HEK293 (cell line): ENCODE measurements at regions not wholly inside any gene's neighbourhood (a gene's known extent, or its start where the extent isn't known, plus 50 kb on each side); places are given as distances from the start of the nearest gene placed in this dataset.
A peak's percentile ranks its signal among the peaks of the same experiment; 100 is the strongest.

Source experiments
- CTCF ChIA-PET: fragments of 350-600 bp; formaldehyde crosslinking; extraction: SDS; loops from one replicate; lab custom pipeline; 2021; ENCODE audit warnings: antibody characterized with exemption; lab: Yijun Ruan, JAX
- POLR2A ChIA-PET: fragments of 300-600 bp; formaldehyde crosslinking; extraction: SDS; loops from one replicate; lab custom pipeline; 2020; ENCODE audit warnings: antibody characterized with exemption, inconsistent platforms; lab: Yijun Ruan, JAX
- H3K27ac ChIP-seq: fragments of 200-500 bp; sonication (Bioruptor generic); 2 replicates; pipeline ENCODE4 v1.5.1; 2014; ENCODE audit warnings: low read depth, low read length, control low read depth, inconsistent platforms; ENCODE audit errors: extremely low read depth
- H3K36me3 ChIP-seq, 2 experiments: fragments of 200-500 bp in 1 of 2; sonication (Bioruptor generic) in 1 of 2; 1 replicate in 1 of 2; 2 replicates in 1 of 2; pipeline ENCODE4 v1.5.1; 2014 to 2017; ENCODE audit warnings: inconsistent platforms in 2 of 2, low read length in 2 of 2; ENCODE audit not compliant: control insufficient read depth in 2 of 2, insufficient read depth in 1 of 2
- H3K4me1 ChIP-seq: fragments of 200-500 bp; sonication (Bioruptor generic); 2 replicates; pipeline ENCODE4 v1.5.1; 2014; ENCODE audit warnings: mild to moderate bottlenecking, low read length, inconsistent platforms; ENCODE audit not compliant: control insufficient read depth, insufficient read depth
- H3K4me3 ChIP-seq: 2 replicates; pipeline ENCODE4 v1.5.1; 2011; ENCODE audit warnings: low read depth, mild to moderate bottlenecking, control low read depth, low read length, moderate library complexity
- H3K9me3 ChIP-seq: fragments of 200-500 bp; sonication (Bioruptor generic); 2 replicates; pipeline ENCODE4 v1.5.1; 2014; ENCODE audit warnings: low read depth, low read length, inconsistent platforms; ENCODE audit not compliant: control insufficient read depth, insufficient read depth
- HOXA7 ChIP-seq: sonication (generic); formaldehyde crosslinking; IDR thresholded peaks from 2 replicates; pipeline ENCODE4 v1.8.1; 2022; ENCODE audit warnings: missing genetic modification reagents, borderline replicate concordance
- PRDM6 ChIP-seq: fragments of 450-650 bp; formaldehyde crosslinking; IDR thresholded peaks from 2 replicates; pipeline ENCODE4 v1.5.1; 2017; ENCODE audit warnings: missing biosample characterization, missing genetic modification characterization
- SP2 ChIP-seq: fragments of 450-650 bp; formaldehyde crosslinking; IDR thresholded peaks from 2 replicates; pipeline ENCODE4 v1.5.1; 2016; ENCODE audit warnings: missing biosample characterization, missing genetic modification characterization
- TRIM28 ChIP-seq: IDR thresholded peaks from 2 replicates; pipeline ENCODE4 v1.6.1; 2011; ENCODE audit warnings: low read length, control low read depth, borderline replicate concordance
- ZBTB17 ChIP-seq: fragments of 450-650 bp; formaldehyde crosslinking; IDR thresholded peaks from 2 replicates; pipeline ENCODE4 v1.5.1; 2016; ENCODE audit warnings: missing biosample characterization, missing genetic modification characterization
- ZBTB26 ChIP-seq: fragments of 450-650 bp; formaldehyde crosslinking; optimal IDR thresholded peaks from 2 replicates; pipeline ENCODE3; 2016; ENCODE audit warnings: missing biosample characterization, mild to moderate bottlenecking, missing genetic modification characterization
- ZBTB44 ChIP-seq: fragments of 450-650 bp; IDR thresholded peaks from 2 replicates; pipeline ENCODE4 v1.5.1; 2018; ENCODE audit warnings: missing biosample characterization, mild to moderate bottlenecking, missing genetic modification characterization
- ZEB2 ChIP-seq: fragments of 450-650 bp; formaldehyde crosslinking; IDR thresholded peaks from 2 replicates; pipeline ENCODE4 v1.5.1; 2016; ENCODE audit warnings: missing biosample characterization, missing genetic modification characterization
- ZFP3 ChIP-seq: fragments of 450-650 bp; formaldehyde crosslinking; IDR thresholded peaks from 2 replicates; pipeline ENCODE4 v1.5.1; 2016; ENCODE audit warnings: low read depth, missing biosample characterization, missing genetic modification characterization
- ZNF132 ChIP-seq: fragments of 450-650 bp; formaldehyde crosslinking; IDR thresholded peaks from 2 replicates; pipeline ENCODE4 v1.5.1; 2017; ENCODE audit warnings: missing biosample characterization, missing genetic modification characterization, borderline replicate concordance
- ZNF266 ChIP-seq: fragments of 450-650 bp; formaldehyde crosslinking; IDR thresholded peaks from 2 replicates; pipeline ENCODE4 v1.5.1; 2016; ENCODE audit warnings: missing biosample characterization, missing genetic modification characterization, low read depth
- ZNF391 ChIP-seq: fragments of 450-650 bp; formaldehyde crosslinking; IDR thresholded peaks from 2 replicates; pipeline ENCODE4 v1.5.1; 2016; ENCODE audit warnings: low read depth, missing biosample characterization, missing genetic modification characterization, borderline replicate concordance
- ZNF529 ChIP-seq: fragments of 450-650 bp; formaldehyde crosslinking; IDR thresholded peaks from 2 replicates; pipeline ENCODE4 v1.5.1; 2017; ENCODE audit warnings: missing genetic modification characterization, missing biosample characterization; ENCODE audit not compliant: insufficient replicate concordance
- ZNF585B ChIP-seq: fragments of 450-650 bp; formaldehyde crosslinking; IDR thresholded peaks from 2 replicates; pipeline ENCODE4 v1.5.1; 2016; ENCODE audit warnings: missing biosample characterization, missing genetic modification characterization
- ZNF600 ChIP-seq: fragments of 450-650 bp; formaldehyde crosslinking; IDR thresholded peaks from 2 replicates; pipeline ENCODE4 v1.5.1; 2016; ENCODE audit warnings: missing biosample characterization, missing genetic modification characterization
- ZNF792 ChIP-seq: fragments of 450-650 bp; formaldehyde crosslinking; IDR thresholded peaks from 2 replicates; pipeline ENCODE4 v1.5.1; 2016; ENCODE audit warnings: missing biosample characterization, missing genetic modification characterization

GRCh38 chr14:59091976-59092375 is 96.5 kb upstream of the DAAM1 start (continued):
- no peak for TF ChIP-seq SP2 (tag by site-specific recombination)
- TF ChIP-seq ZNF391 (tag by site-specific recombination), result no peak
- TF ChIP-seq ZNF266 (tag by site-specific recombination), result no peak
- TF ChIP-seq, all 188 proteins: peak for 0

GRCh38 chr14:59093902-59094301 is 94.6 kb upstream of the DAAM1 start:
- Histone ChIP-seq H3K36me3 (no peaks in the 10 kb centered on the region), H3K27ac (no peak overlapping the region), H3K4me3 (no peak overlapping the region), H3K9me3 (no peaks in the 10 kb centered on the region), H3K4me1 (0 out of 2 replicates have a peak, but pooled peaks cover 4% of the 10 kb centered on the region)
- ChIA-PET CTCF (no interaction called here), POLR2A (no interaction called here)
- peak; percentile 39; the same call in 1 of the 2 replicates for TF ChIP-seq ZEB2 (tag by site-specific recombination)
- no peak for TF ChIP-seq ZNF600 (tag by site-specific recombination)
- TF ChIP-seq ZBTB17 (tag by site-specific recombination), result 0 out of 2 replicates have a peak, but pooled peaks have one; percentile 44
- peak; percentile 78 for TF ChIP-seq PRDM6 (tag by site-specific recombination)
- no peak for TF ChIP-seq ZNF792 (tag by site-specific recombination)
- TF ChIP-seq TRIM28, result no peak

GRCh38 chr14:59096303-59096702 is 92.2 kb upstream of the DAAM1 start:
- no peaks in the 10 kb centered on the region for H3K9me3 ChIP-seq
- H3K4me3 ChIP-seq, result no peak overlapping the region
- ChIA-PET CTCF (no interaction called here), POLR2A (no interaction called here)
- TF ChIP-seq ZBTB44 (tag by site-specific recombination), result no peak
- TF ChIP-seq, all 188 proteins: peak for 0
- 0 out of 2 replicates have a peak, but pooled peaks cover 4% of the 10 kb centered on the region for H3K4me1 ChIP-seq
- no peaks in the 10 kb centered on the region for H3K36me3 ChIP-seq
- no peak overlapping the region for H3K27ac ChIP-seq

- ChIA-PET CTCF (interaction anchor here (0.6 to 1.5 kb wide), 2 partner anchors 42 to 357 kb away, joined by 3 read pairs; no protein-coding TSS in a partner anchor), POLR2A (no interaction called here)
- H3K27ac ChIP-seq, result no peak overlapping the region
- H3K4me3 ChIP-seq, result no peak overlapping the region
- H3K4me1 ChIP-seq, result 0 out of 2 replicates have a peak, but pooled peaks cover 4% of the 10 kb centered on the region
- H3K9me3 ChIP-seq, result no peaks in the 10 kb centered on the region
- TF ChIP-seq ZFP3 (tag by site-specific recombination) (no peak), ZNF132 (tag by site-specific recombination) (no peak), ZNF529 (tag by site-specific recombination) (no peak), HOXA7 (CRISPR knock-in tag) (no peak), ZBTB26 (tag by site-specific recombination) (no peak), ZNF585B (tag by site-specific recombination) (no peak)
- no peaks in the 10 kb centered on the region for H3K36me3 ChIP-seq
These were observed 90.8 kb upstream of the DAAM1 start for GRCh38 chr14:59097681-59098080.
